Fibroblast of villous mesenchyme (primary cell): ENCODE measurements at regions not wholly inside any gene's neighbourhood (a gene's known extent, or its start where the extent isn't known, plus 50 kb on each side); places are given as distances from the start of the nearest gene placed in this dataset.

Experiments
- DNase-seq: peaks from one replicate; pipeline ENCODE4 v3.0.0-alpha.2; 2010; ENCODE audit warnings: low read depth
- H3K4me3 ChIP-seq: 2 replicates; pipeline ENCODE4 v1.5.1; 2011; ENCODE audit warnings: low read depth, mild to moderate bottlenecking, low read length
- CTCF ChIP-seq: IDR thresholded peaks from 2 replicates; pipeline ENCODE4 v1.5.1; 2012; ENCODE audit warnings: low read depth, mild to moderate bottlenecking, low read length; ENCODE audit not compliant: insufficient read depth

GRCh38 chr14:84544486-84545131 is 985.3 kb upstream of the FLRT2 start:
- no peak for TF ChIP-seq CTCF
- H3K4me3 ChIP-seq: no peak overlapping the region
- DNase-seq: no peak

GRCh38 chr14:84546236-84546635 is 983.7 kb upstream of the FLRT2 start:
- DNase-seq: no peak
- H3K4me3 ChIP-seq: no peak overlapping the region
- no peak for TF ChIP-seq CTCF

- no peak for DNase-seq
- no peak overlapping the region for H3K4me3 ChIP-seq
- no peak for TF ChIP-seq CTCF
Measured at GRCh38 chr14:84554136-84554535, 975.8 kb upstream of the FLRT2 start.

GRCh38 chr14:84555493-84555892 is 974.5 kb upstream of the FLRT2 start:
- DNase-seq: no peak
- no peak for TF ChIP-seq CTCF
- no peak overlapping the region for H3K4me3 ChIP-seq

- no peak overlapping the region for H3K4me3 ChIP-seq
- no peak for DNase-seq
- TF ChIP-seq CTCF: no peak
Measured at GRCh38 chr14:84566109-84566508, 963.8 kb upstream of the FLRT2 start.

- TF ChIP-seq CTCF: no peak
- no peak for DNase-seq
- H3K4me3 ChIP-seq: no peak overlapping the region
Measured at GRCh38 chr14:84575681-84576080, 954.3 kb upstream of the FLRT2 start.

GRCh38 chr14:84579292-84579691 is 950.7 kb upstream of the FLRT2 start:
- no peak for DNase-seq
- TF ChIP-seq CTCF: no peak

More at GRCh38 chr14:84579292-84579691, 950.7 kb upstream of the FLRT2 start:
- no peak overlapping the region for H3K4me3 ChIP-seq
